Fibroblast of lung (primary cell): ENCODE measurements at regions not wholly inside any gene's neighbourhood (a gene's known extent, or its start where the extent isn't known, plus 50 kb on each side); places are given as distances from the start of the nearest gene placed in this dataset.
"Not testable (repeated sequence)": the region's sequence is repeated elsewhere in the genome, so short reads cannot be mapped to it uniquely, and the experiment has no call there.

Experiments used
- DNase-seq, 2 donors: peaks; one replicate each; pipeline versions ENCODE4 v3.0.0 to v3.0.0-alpha.2; 2010; ENCODE audit warnings: low read depth in 2 of 2
- H2AFZ ChIP-seq: 2 replicates; pipeline ENCODE4 v1.5.1; 2012; ENCODE audit warnings: low read length, control low read depth, inconsistent platforms
- H3K27ac ChIP-seq: 2 replicates; pipeline ENCODE4 v1.5.1; 2011; ENCODE audit warnings: low read length, control low read depth; ENCODE audit not compliant: insufficient read depth
- H3K27me3 ChIP-seq: 2 replicates; pipeline ENCODE4 v1.5.1; 2011; ENCODE audit warnings: mild to moderate bottlenecking, low read length; ENCODE audit not compliant: control insufficient read depth, insufficient read depth
- H3K36me3 ChIP-seq: 2 replicates; pipeline ENCODE4 v1.5.1; 2011; ENCODE audit warnings: low read length; ENCODE audit not compliant: control insufficient read depth, insufficient read depth
- H3K4me1 ChIP-seq: 2 replicates; pipeline ENCODE4 v1.5.1; 2011; ENCODE audit warnings: low read length; ENCODE audit not compliant: control insufficient read depth, insufficient read depth; ENCODE audit errors: extremely low read depth
- H3K4me2 ChIP-seq: 2 replicates; pipeline ENCODE4 v1.5.1; 2011; ENCODE audit warnings: low read length, control low read depth; ENCODE audit not compliant: insufficient read depth; ENCODE audit errors: extremely low read depth
- H3K4me3 ChIP-seq, 4 experiments: fragments of 200-600 bp in 1 of 4; sonication (generic) in 1 of 4; replicated peaks in 1 of 4; 2 replicates each; pipeline ENCODE4 v1.5.1; 2011 to 2016; ENCODE audit warnings: low read length in 4 of 4, low read depth in 3 of 4, mild to moderate bottlenecking in 3 of 4, control low read depth in 2 of 4, inconsistent platforms in 1 of 4, mixed read lengths in 1 of 4; ENCODE audit not compliant: insufficient read depth in 1 of 4; ENCODE audit errors: control extremely low read depth in 1 of 4
- H3K79me2 ChIP-seq: 2 replicates; pipeline ENCODE4 v1.5.1; 2012; ENCODE audit warnings: mild to moderate bottlenecking, low read length, inconsistent platforms; ENCODE audit not compliant: control insufficient read depth, insufficient read depth
- H3K9ac ChIP-seq: 2 replicates; pipeline ENCODE4 v1.5.1; 2011; ENCODE audit warnings: mild to moderate bottlenecking, low read length, control low read depth; ENCODE audit not compliant: insufficient read depth
- H3K9me3 ChIP-seq: 2 replicates; pipeline ENCODE4 v1.5.1; 2012; ENCODE audit warnings: low read depth, low read length; ENCODE audit not compliant: control insufficient read depth, insufficient read depth
- H4K20me1 ChIP-seq: 2 replicates; pipeline ENCODE4 v1.5.1; 2011; ENCODE audit warnings: low read length; ENCODE audit not compliant: control insufficient read depth, insufficient read depth; ENCODE audit errors: extremely low read depth
- CTCF ChIP-seq, 2 donors: IDR thresholded peaks in 1 of 2; conservative IDR thresholded peaks in 1 of 2; 1 replicate in 1 of 2; 2 replicates in 1 of 2; pipeline ENCODE4 v1.5.1; 2011 to 2012; ENCODE audit warnings: low read length in 2 of 2, control low read depth in 1 of 2, inconsistent platforms in 1 of 2, low read depth in 1 of 2, mild to moderate bottlenecking in 1 of 2
- EZH2 ChIP-seq: IDR thresholded peaks from 2 replicates; pipeline ENCODE4 v1.5.1; 2012; ENCODE audit warnings: low read length, control low read depth, mild to moderate bottlenecking; ENCODE audit errors: missing control alignments

DNA sequence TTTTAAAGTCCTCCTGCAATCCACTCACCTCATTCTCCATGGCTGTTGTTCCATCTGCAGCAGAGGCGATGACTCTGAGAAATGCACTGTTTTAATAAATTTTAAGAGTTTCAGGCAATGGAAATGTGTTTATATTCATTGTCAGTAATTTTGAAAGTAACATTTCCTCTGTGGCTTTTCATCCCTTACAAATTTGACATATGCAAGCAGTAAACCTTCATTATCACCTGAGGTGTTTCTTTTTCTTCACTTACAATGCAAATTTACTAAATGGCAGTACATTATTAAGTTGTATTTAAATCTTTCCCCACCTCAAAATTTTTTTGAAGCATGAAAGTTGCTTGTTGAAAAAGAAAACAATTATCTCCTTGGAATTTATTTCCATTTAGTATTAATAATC, 136.9 kb downstream of the DIRAS2 start:
- Histone ChIP-seq H3K4me3 (no peak overlapping the region), H3K9me3 (no peaks in the 10 kb centered on the region), H2AFZ (no peak overlapping the region), H3K27me3 (no peaks in the 10 kb centered on the region), H3K79me2 (no peaks in the 10 kb centered on the region), H3K36me3 (no peaks in the 10 kb centered on the region), H3K4me2 (no peak overlapping the region), H3K9ac (no peak overlapping the region), H4K20me1 (no peaks in the 10 kb centered on the region), H3K27ac (no peak overlapping the region), H3K4me1 (no peaks in the 10 kb centered on the region)
- TF ChIP-seq CTCF (conservative IDR thresholded peaks at IDR 0.05 in 1 of 2, IDR thresholded peaks at IDR 0.05 in 1 of 2; ENCODE audit: low read depth in 1 of 2, low read length in 2 of 2) (no peak), EZH2 (no peak)
- no peak for DNase-seq

DNA sequence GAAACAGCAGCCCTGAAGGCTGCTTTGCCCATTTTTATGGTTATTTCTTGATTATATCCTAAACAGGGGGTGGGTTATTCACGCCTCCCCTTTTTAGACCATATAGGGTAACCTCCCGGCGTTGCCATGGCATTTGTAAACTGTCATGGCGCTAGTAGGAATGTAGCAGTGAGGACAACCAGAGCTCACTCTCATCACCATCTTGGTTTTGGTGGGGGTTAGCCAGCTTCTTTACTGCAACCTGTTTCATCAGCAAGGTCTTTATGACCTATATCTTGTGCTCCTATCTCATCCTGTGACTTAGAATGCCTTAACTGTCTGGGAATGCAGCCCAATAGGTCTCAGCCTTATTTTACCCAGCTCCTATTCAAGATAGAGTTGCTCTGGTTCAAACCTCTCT, 136.2 kb downstream of the DIRAS2 start:
- not testable (repeated sequence) for DNase-seq, H3K9me3 ChIP-seq, H3K36me3 ChIP-seq, H3K4me2 ChIP-seq, H2AFZ ChIP-seq, H3K27me3 ChIP-seq, H3K79me2 ChIP-seq, H3K9ac ChIP-seq, H3K4me1 ChIP-seq, H4K20me1 ChIP-seq, H3K27ac ChIP-seq, H3K4me3 ChIP-seq

DNA sequence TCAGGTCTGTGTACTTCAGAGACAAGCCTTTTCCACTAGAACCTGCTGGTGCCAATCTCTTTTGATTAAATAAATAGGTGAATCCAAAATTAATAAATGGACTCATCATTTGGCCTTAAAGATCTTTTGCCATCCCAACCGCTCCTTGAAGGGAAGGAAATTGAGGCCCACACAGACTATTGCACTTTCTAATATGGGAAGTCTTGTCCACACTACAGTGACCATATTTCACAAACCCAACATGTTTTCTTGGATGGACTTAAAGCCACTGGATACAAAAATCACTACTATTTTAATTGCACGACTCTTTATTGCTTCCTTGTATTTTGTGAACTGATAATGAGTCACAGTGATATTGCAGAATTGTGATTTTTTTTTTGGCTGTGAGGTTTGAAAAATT, 135.0 kb downstream of the DIRAS2 start:
- Histone ChIP-seq H3K4me3 (no peak overlapping the region), H3K9ac (no peak overlapping the region), H3K4me2 (no peak overlapping the region), H3K4me1 (no peaks in the 10 kb centered on the region), H3K36me3 (no peaks in the 10 kb centered on the region), H3K27ac (no peak overlapping the region), H3K27me3 (no peaks in the 10 kb centered on the region), H3K79me2 (no peaks in the 10 kb centered on the region), H2AFZ (no peak overlapping the region), H3K9me3 (no peaks in the 10 kb centered on the region), H4K20me1 (no peaks in the 10 kb centered on the region)
- no peak for DNase-seq
- no peak for TF ChIP-seq CTCF (conservative IDR thresholded peaks at IDR 0.05 in 1 of 2, IDR thresholded peaks at IDR 0.05 in 1 of 2; ENCODE audit: low read depth in 1 of 2, low read length in 2 of 2)
- no peak for TF ChIP-seq EZH2

GRCh38 chr9:90508940-90509339, 133.7 kb downstream of the DIRAS2 start:
- no peak for TF ChIP-seq CTCF (conservative IDR thresholded peaks at IDR 0.05 in 1 of 2, IDR thresholded peaks at IDR 0.05 in 1 of 2; ENCODE audit: low read depth in 1 of 2, low read length in 2 of 2)
- no peak for TF ChIP-seq EZH2
- DNase-seq: peak in 1 of 2 donors; percentile 33
- Histone ChIP-seq H3K9ac (no peak overlapping the region), H3K79me2 (no peaks in the 10 kb centered on the region), H2AFZ (no peak overlapping the region), H3K4me3 (no peak overlapping the region), H3K4me1 (no peaks in the 10 kb centered on the region), H4K20me1 (no peaks in the 10 kb centered on the region), H3K9me3 (no peaks in the 10 kb centered on the region), H3K4me2 (no peak overlapping the region), H3K27me3 (no peaks in the 10 kb centered on the region), H3K27ac (no peak overlapping the region), H3K36me3 (no peaks in the 10 kb centered on the region)
